ENCODE measurements at regions not wholly inside any gene's neighbourhood (a gene's known extent, or its start where the extent isn't known, plus 50 kb on each side); places are given as distances from the start of the nearest gene placed in this dataset.

DNA sequence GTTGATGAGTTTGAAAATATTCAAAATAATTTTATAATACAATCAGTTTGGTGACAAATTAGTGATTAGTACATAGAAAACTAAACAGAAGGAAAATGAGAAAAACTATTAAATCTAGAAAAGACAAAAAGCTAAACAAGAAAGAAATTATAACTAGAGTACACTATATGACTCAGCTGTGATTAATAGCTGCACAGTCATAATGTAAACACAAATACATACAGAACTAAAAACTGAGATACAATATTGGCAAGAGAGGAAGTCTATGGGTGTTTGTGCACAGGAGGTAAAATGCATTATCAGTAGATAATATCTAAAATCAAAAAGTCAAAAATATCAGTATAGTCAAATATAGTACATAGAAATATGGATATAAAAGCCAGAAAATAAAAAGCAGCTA is 80.7 kb upstream of the PCSK6 start:
- intact Hi-C loops (cut with micrococcal nuclease), result no loop called here
- TF ChIP-seq, protein P1, sequence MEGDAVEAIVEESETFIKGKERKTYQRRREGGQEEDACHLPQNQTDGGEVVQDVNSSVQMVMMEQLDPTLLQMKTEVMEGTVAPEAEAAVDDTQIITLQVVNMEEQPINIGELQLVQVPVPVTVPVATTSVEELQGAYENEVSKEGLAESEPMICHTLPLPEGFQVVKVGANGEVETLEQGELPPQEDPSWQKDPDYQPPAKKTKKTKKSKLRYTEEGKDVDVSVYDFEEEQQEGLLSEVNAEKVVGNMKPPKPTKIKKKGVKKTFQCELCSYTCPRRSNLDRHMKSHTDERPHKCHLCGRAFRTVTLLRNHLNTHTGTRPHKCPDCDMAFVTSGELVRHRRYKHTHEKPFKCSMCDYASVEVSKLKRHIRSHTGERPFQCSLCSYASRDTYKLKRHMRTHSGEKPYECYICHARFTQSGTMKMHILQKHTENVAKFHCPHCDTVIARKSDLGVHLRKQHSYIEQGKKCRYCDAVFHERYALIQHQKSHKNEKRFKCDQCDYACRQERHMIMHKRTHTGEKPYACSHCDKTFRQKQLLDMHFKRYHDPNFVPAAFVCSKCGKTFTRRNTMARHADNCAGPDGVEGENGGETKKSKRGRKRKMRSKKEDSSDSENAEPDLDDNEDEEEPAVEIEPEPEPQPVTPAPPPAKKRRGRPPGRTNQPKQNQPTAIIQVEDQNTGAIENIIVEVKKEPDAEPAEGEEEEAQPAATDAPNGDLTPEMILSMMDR (IDR thresholded peaks at IDR 0.05), result no peak
- peaks cover 0 to 3% (median 0%) of the 10 kb centered on the region in 7 donors for H3K9me3 Mint-ChIP-seq
- Histone ChIP-seq H3K4me1 (ENCODE audit: control insufficient read depth in 1 of 2, insufficient read depth in 2 of 2, low read length in 2 of 2) (no peaks in the 10 kb centered on the region), H3K27ac (ENCODE audit: low read depth in 1 of 2, low read length in 2 of 2) (no peak overlapping the region), H4K20me1 (ENCODE audit: insufficient read depth, low read length) (no peaks in the 10 kb centered on the region), H3K4me2 (replicated peaks; ENCODE audit: extremely low read depth, low read length, poor library complexity, severe bottlenecking) (no peak overlapping the region), H3K9me3 (replicated peaks in 1 of 2; ENCODE audit: control insufficient read depth in 1 of 2, insufficient read depth in 1 of 2, low read length in 2 of 2) (no peaks in the 10 kb centered on the region), H3K9ac (ENCODE audit: insufficient read depth, low read length, poor library complexity, severe bottlenecking) (no peak overlapping the region), H3K36me3 (replicated peaks in 1 of 2; ENCODE audit: control insufficient read depth in 1 of 2, insufficient read depth in 2 of 2, low read length in 2 of 2) (no peaks in the 10 kb centered on the region), H3K4me3 (replicated peaks in 1 of 3; ENCODE audit: low read depth in 2 of 3, low read length in 3 of 3) (no peak overlapping the region), H3K79me2 (ENCODE audit: insufficient read depth, low read length) (no peaks in the 10 kb centered on the region), H3K27me3 (ENCODE audit: control insufficient read depth in 2 of 2, insufficient read depth in 2 of 2, low read length in 2 of 2) (peaks cover 0 to 2% of the 10 kb centered on the region in 2 donors), H2AFZ (ENCODE audit: insufficient read depth, low read depth, low read length, poor library complexity, severe bottlenecking) (no peak overlapping the region)
- H3K4me1 Mint-ChIP-seq, result no peaks in the 10 kb centered on the region
- H3K4me3 Mint-ChIP-seq, result no peak overlapping the region
- DNase-seq, result no peak
- H3K27ac Mint-ChIP-seq, result no peak overlapping the region
- no peaks in the 10 kb centered on the region for H3K36me3 Mint-ChIP-seq
- peaks cover 5 to 14% (median 13%) of the 10 kb centered on the region in 3 donors for H3K27me3 Mint-ChIP-seq (ENCODE audit: low read depth in 3 of 3)

DNA sequence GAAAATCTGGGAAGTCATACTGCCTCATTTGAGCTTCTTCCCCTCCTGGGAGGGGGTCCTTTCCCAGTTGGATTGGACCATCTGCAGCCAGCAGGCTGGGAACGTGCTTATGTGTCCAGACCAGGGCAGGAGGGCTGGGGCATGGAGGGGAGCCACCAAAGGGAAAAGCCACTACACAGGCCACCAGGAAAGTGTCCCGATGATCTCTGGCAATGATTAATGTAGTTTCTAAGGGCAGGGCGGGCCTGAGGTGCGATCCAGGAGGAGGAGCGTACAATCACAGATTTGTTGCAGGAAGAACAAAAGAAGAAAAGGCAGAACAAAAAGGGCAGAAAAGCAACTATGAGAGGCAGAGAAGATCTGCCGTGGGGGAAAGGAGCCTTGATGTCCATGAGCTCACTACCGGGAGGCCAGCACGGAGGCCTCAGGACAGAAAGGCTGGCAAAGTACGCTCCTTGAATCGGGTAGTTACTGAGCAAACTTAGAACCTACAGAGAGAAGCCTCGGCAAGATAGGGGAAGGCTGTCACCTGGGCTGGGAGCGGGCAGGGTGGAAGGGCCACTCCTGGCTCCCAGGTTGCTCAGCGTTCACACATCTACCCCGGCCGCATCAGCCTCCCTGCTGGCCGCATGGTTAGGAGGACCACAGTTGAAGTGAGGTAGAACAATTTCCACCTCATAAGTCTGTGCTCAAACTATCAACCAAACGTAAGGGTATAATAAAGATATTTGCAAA is 79.5 kb upstream of the PCSK6 start:
- H3K4me3 Mint-ChIP-seq, result no peak overlapping the region
- H3K4me1 Mint-ChIP-seq, result no peaks in the 10 kb centered on the region
- DNase-seq, result no peak
- H3K27ac ChIP-seq (ENCODE audit: low read depth in 1 of 2, low read length in 2 of 2), result no peak overlapping the region
- H3K27ac Mint-ChIP-seq, result no peak overlapping the region
- H3K9me3 Mint-ChIP-seq, result peaks cover 0 to 3% (median 0%) of the 10 kb centered on the region in 7 donors
- no peak overlapping the region for H2AFZ ChIP-seq (ENCODE audit: insufficient read depth, low read depth, low read length, poor library complexity, severe bottlenecking)
- no peaks in the 10 kb centered on the region for H3K9me3 ChIP-seq (replicated peaks in 1 of 2; ENCODE audit: control insufficient read depth in 1 of 2, insufficient read depth in 1 of 2, low read length in 2 of 2)
- H3K79me2 ChIP-seq (ENCODE audit: insufficient read depth, low read length), result no peaks in the 10 kb centered on the region
- H4K20me1 ChIP-seq (ENCODE audit: insufficient read depth, low read length), result no peaks in the 10 kb centered on the region
- H3K36me3 Mint-ChIP-seq, result no peaks in the 10 kb centered on the region
- TF ChIP-seq, protein P1 (IDR thresholded peaks at IDR 0.05), result no peak
- 93% methylated on average over 9 of the region's 17 CpGs for WGBS (ENCODE audit: insufficient coverage)
- H3K9ac ChIP-seq (ENCODE audit: insufficient read depth, low read length, poor library complexity, severe bottlenecking), result no peak overlapping the region
- no peaks in the 10 kb centered on the region for H3K27me3 ChIP-seq (ENCODE audit: control insufficient read depth in 2 of 2, insufficient read depth in 2 of 2, low read length in 2 of 2)
- H3K27me3 Mint-ChIP-seq (ENCODE audit: low read depth in 3 of 3), result peaks cover 7 to 18% (median 15%) of the 10 kb centered on the region in 3 donors
- H3K4me1 ChIP-seq (ENCODE audit: control insufficient read depth in 1 of 2, insufficient read depth in 2 of 2, low read length in 2 of 2), result no peaks in the 10 kb centered on the region
- no peak overlapping the region for H3K4me2 ChIP-seq (replicated peaks; ENCODE audit: extremely low read depth, low read length, poor library complexity, severe bottlenecking)
- intact Hi-C loops (cut with micrococcal nuclease), result no loop called here
- H3K4me3 ChIP-seq (replicated peaks in 1 of 3; ENCODE audit: low read depth in 2 of 3, low read length in 3 of 3), result no peak overlapping the region
- no peaks in the 10 kb centered on the region for H3K36me3 ChIP-seq (replicated peaks in 1 of 2; ENCODE audit: control insufficient read depth in 1 of 2, insufficient read depth in 2 of 2, low read length in 2 of 2)
